GM10248 (cell line): ENCODE measurements at regions not wholly inside any gene's neighbourhood (a gene's known extent, or its start where the extent isn't known, plus 50 kb on each side); places are given as distances from the start of the nearest gene placed in this dataset.
"Not testable (repeated sequence)": the region's sequence is repeated elsewhere in the genome, so short reads cannot be mapped to it uniquely, and the experiment has no call there.

ENCODE experiments used
- CTCF ChIA-PET: fragments of 300-600 bp; sonication (Branson Sonifier 250); formaldehyde crosslinking; extraction: SDS; loops from one replicate; lab custom pipeline; 2021; ENCODE audit warnings: antibody characterized with exemption; lab: Yijun Ruan, JAX
- POLR2A ChIA-PET: fragments of 350-650 bp; sonication (Branson Sonifier 250); formaldehyde crosslinking; extraction: SDS; loops from one replicate; lab custom pipeline; 2020; ENCODE audit warnings: antibody characterized with exemption; lab: Yijun Ruan, JAX
- DNase-seq: peaks from one replicate; pipeline ENCODE4 v3.0.0; 2012; ENCODE audit errors: extremely low spot score
- TF ChIP-seq, protein P1 (sequence below): IDR thresholded peaks from 2 replicates; pipeline ENCODE4 v1.5.1; 2012; ENCODE audit warnings: mild to moderate bottlenecking, low read depth; ENCODE audit errors: extremely low read depth, missing control alignments, control extremely low read depth

DNA sequence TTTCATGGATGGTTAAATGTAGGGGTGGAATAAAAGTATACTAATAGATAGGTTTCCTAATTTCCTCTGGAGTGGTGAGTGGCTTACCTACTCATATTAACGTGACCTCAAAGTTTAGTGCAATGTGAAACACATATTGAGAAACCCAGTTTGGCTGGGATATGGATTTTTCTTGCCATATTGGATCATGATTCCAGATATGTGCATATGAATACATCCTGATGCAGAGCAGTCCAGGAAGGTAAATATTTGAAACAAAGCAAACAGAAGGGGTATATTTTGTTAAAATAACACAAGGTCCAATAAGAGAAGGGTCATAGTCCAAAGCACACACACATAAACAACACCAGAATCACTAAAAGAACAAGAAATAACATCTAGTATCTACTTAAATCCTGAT, 608.1 kb downstream of the PKHD1 start:
- TF ChIP-seq, protein P1, sequence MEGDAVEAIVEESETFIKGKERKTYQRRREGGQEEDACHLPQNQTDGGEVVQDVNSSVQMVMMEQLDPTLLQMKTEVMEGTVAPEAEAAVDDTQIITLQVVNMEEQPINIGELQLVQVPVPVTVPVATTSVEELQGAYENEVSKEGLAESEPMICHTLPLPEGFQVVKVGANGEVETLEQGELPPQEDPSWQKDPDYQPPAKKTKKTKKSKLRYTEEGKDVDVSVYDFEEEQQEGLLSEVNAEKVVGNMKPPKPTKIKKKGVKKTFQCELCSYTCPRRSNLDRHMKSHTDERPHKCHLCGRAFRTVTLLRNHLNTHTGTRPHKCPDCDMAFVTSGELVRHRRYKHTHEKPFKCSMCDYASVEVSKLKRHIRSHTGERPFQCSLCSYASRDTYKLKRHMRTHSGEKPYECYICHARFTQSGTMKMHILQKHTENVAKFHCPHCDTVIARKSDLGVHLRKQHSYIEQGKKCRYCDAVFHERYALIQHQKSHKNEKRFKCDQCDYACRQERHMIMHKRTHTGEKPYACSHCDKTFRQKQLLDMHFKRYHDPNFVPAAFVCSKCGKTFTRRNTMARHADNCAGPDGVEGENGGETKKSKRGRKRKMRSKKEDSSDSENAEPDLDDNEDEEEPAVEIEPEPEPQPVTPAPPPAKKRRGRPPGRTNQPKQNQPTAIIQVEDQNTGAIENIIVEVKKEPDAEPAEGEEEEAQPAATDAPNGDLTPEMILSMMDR: no peak
- ChIA-PET CTCF (no interaction called here), POLR2A (no interaction called here)

DNA sequence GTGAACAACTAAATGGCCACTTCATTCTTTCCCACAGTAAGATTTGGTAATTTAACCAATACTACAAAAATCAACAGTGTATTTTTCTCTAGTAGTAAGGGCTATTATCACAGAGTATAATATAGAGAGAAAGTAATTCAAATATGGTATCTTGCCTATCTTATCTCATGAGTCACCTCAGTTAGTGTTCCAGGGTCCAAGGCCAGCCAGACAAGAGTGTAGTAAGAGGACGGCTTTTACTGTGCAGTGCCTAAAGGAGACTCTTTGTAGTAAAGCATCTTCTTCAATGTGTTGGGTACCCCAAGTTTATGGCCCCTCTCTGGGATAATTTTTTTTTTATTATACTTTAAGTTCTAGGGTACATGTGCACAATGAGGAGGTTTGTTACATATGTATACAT, 607.4 kb downstream of the PKHD1 start:
- DNase-seq: no peak
- CTCF ChIA-PET: no interaction called here
- POLR2A ChIA-PET: no interaction called here
- TF ChIP-seq, protein P1: no peak

More for the DNA sequence above, 608.1 kb downstream of the PKHD1 start:
- DNase-seq: no peak

DNA sequence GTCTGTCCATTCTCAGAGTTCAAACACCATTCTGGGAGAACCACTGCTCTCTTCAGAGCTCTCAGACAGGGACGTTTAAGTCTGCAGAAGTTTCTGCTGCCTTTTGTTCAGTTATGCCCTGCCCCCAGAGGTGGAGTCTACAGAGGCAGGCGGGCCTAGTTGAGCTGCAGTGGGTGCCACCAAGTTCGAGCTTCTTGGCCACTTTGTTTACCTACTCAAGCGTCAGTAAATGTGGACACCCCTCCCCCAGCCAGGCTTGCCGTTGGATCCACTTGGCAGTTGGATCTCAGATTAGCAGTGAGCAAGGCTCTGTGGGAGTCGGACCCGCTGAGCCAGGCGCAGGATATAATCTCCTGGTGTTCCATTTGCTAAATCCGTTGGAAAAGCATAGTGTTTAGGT, 601.5 kb downstream of the PKHD1 start:
- DNase-seq, POLR2A ChIA-PET, CTCF ChIA-PET: not testable (repeated sequence)

DNA sequence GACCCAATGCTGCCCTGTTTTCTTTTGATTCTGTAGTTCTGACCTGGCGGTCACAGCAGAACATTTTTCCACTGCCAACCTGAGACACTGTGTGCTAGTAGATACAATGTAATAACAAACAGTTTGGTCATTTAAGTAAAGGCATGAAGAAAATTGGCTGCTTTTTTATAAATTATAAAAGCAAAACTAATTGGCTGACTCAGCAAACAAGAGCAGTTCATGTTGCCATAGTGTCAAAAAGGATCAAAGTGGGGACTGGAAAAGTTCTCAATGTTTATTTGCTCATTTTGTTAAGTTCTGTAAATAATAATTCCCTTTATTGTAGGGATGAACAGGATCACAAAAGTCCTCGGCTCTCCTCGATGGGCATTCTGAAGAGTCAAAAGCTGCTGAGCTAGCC, 599.5 kb downstream of the PKHD1 start:
- TF ChIP-seq, protein P1: no peak
- CTCF ChIA-PET: interaction anchor here (0.7 to 1.3 kb wide), 3 partner anchors 12 to 25 kb away, joined by 3 to 4 read pairs (median 3); no protein-coding TSS in a partner anchor

DNA sequence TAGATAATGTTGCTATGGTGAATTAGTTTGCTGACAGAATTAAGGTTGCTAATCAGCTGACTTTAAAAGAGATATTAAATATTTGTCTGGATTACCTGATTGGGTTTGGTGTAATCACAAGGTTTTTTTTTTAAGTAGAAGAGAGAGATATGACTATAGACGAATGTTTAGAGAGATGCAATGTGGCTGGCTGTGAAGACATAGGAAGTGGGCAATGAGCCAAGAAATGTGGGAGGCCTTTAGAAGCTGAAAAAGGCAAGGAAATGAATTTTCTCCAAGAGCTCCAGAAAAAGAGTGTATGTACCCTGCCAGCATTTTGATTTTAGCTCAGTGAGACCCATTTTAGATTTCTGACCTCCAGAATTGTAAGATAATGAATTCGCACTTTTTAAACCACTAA, 598.3 kb downstream of the PKHD1 start:
- TF ChIP-seq, protein P1: no peak
- CTCF ChIA-PET: interaction anchor here (1.3 to 1.5 kb wide), 2 partner anchors 14 to 16 kb away, joined by 3 to 4 read pairs; no protein-coding TSS in a partner anchor
- POLR2A ChIA-PET: no interaction called here
- no peak for DNase-seq

More for the DNA sequence above, 599.5 kb downstream of the PKHD1 start:
- no peak for DNase-seq
- POLR2A ChIA-PET: no interaction called here

DNA sequence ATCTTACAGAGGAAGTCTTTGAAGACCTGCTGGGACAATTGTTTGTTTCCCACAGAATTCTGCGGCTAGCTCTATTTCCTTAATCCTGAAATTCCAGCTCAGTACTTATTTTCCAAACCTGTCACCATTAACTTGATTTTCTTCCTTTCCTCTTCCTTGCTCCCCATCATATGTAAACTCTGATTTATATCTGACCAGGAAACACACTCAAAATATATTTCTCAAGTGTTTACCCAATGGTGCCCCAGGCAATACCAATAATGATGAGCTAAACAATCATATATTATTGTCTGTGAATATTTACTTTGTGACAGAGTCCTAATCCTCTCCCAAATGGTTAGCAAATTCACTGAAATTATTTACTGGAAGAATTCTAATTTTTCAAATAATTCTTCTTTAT, 597.3 kb downstream of the PKHD1 start:
- DNase-seq: no peak
- CTCF ChIA-PET: interaction anchor here (1.5 kb wide), 1 partner anchor 15 kb away, joined by 3 read pairs; no protein-coding TSS in a partner anchor
- TF ChIP-seq, protein P1: no peak
- POLR2A ChIA-PET: no interaction called here

DNA sequence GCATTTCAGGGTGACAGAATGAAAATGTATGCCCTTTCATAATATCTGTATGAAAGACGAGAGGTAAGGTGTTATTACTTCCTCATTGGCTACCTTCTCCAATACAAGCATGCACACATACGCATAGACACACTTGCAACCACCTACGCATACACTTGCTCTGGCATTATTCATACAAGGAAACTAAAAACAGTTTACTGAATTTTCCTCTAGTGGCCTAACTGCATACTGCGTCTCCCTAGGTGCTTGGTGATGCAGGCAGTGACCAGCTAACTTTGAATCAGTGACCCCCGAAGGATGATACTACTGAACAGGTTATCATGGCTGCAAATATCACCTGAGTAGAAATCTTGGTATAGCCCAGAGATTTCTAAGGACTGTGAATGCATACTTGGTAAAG, 593.1 kb downstream of the PKHD1 start:
- POLR2A ChIA-PET: no interaction called here
- TF ChIP-seq, protein P1: no peak
- DNase-seq: no peak
- CTCF ChIA-PET: interaction anchor here (0.8 kb wide), 1 partner anchor 27 kb away, joined by 3 read pairs; no protein-coding TSS in a partner anchor
